Adipocyte (in vitro differentiated cells): ENCODE measurements at regions not wholly inside any gene's neighbourhood (a gene's known extent, or its start where the extent isn't known, plus 50 kb on each side); places are given as distances from the start of the nearest gene placed in this dataset.

Source experiments
- DNase-seq: peaks from one replicate; pipeline ENCODE4 v3.0.0-alpha.2; 2015; ENCODE audit warnings: low read depth
- H3K27me3 ChIP-seq: replicated peaks from 2 replicates; pipeline ENCODE4 v1.7.0; 2013; ENCODE audit warnings: mild to moderate bottlenecking, low read length, moderate library complexity; ENCODE audit not compliant: control insufficient read depth, insufficient read depth
- H3K36me3 ChIP-seq: 2 replicates; pipeline ENCODE4 v1.7.0; 2013; ENCODE audit warnings: low read length, mild to moderate bottlenecking, moderate library complexity; ENCODE audit not compliant: control insufficient read depth, insufficient read depth, severe bottlenecking
- H3K4me1 ChIP-seq: 2 replicates; pipeline ENCODE4 v1.7.0; 2013; ENCODE audit warnings: mild to moderate bottlenecking, low read length, moderate library complexity; ENCODE audit not compliant: control insufficient read depth, insufficient read depth
- H3K4me3 ChIP-seq: 2 replicates; pipeline ENCODE4 v1.7.0; 2013; ENCODE audit warnings: mild to moderate bottlenecking, low read length, moderate library complexity
- H3K9ac ChIP-seq: 2 replicates; pipeline ENCODE4 v1.7.0; 2013; ENCODE audit warnings: mild to moderate bottlenecking, low read length, moderate library complexity
- H3K9me3 ChIP-seq: 2 replicates; pipeline ENCODE4 v1.7.0; 2013; ENCODE audit warnings: mild to moderate bottlenecking, low read length, moderate library complexity; ENCODE audit not compliant: control insufficient read depth

GRCh38 chr17:53934931-53935330 lies 112.2 kb downstream of the KIF2B start:
- H3K36me3 ChIP-seq: no peaks in the 10 kb centered on the region
- H3K27me3 ChIP-seq: no peaks in the 10 kb centered on the region
- no peaks in the 10 kb centered on the region for H3K9me3 ChIP-seq
- no peak overlapping the region for H3K9ac ChIP-seq
- no peaks in the 10 kb centered on the region for H3K4me1 ChIP-seq
- no peak overlapping the region for H3K4me3 ChIP-seq
- no peak for DNase-seq

DNA sequence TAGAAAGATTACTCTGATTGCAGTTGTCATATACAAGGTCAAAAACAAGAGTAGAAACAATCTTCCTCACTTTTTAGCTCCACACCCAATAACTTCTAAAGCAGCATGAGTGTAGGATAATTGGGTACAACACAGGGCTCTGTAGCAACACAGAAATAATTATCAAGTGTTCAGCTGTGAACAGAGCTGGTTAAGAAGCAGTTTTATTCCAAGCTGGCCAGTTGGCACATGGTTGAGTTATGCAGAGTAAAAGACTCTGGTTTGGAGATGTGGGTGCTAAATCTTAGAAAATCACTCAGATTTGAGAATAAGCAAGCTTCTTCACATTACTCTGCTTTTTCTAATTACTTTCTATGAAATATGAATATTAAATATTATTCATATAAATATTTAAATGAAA lies 118.5 kb downstream of the KIF2B start:
- Histone ChIP-seq H3K27me3 (no peaks in the 10 kb centered on the region), H3K4me1 (no peaks in the 10 kb centered on the region), H3K36me3 (no peaks in the 10 kb centered on the region), H3K9me3 (peaks cover 7% of the 10 kb centered on the region), H3K9ac (no peak overlapping the region), H3K4me3 (no peak overlapping the region)
- no peak for DNase-seq

DNA sequence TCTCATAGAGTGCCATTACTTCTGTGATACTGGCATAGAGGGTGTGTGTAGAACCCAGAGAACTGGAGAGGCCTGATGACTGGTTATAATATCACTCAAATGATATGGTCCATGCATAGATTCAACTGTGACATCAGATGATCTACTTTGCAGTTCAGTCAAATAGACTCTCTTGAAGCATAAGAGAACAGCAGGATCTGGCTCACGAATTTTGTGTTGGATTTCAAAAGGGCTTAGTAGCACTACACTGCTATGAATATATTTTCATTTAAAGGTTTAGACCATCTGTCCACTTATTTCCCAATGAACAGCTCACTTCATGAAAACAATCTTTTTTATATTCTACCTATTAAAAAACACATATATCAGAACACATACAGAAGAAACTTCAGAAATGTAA lies 119.7 kb downstream of the KIF2B start:
- Histone ChIP-seq H3K27me3 (no peaks in the 10 kb centered on the region), H3K9ac (no peak overlapping the region), H3K36me3 (no peaks in the 10 kb centered on the region), H3K9me3 (peaks cover 7% of the 10 kb centered on the region), H3K4me1 (no peaks in the 10 kb centered on the region), H3K4me3 (no peak overlapping the region)
- DNase-seq: no peak

DNA sequence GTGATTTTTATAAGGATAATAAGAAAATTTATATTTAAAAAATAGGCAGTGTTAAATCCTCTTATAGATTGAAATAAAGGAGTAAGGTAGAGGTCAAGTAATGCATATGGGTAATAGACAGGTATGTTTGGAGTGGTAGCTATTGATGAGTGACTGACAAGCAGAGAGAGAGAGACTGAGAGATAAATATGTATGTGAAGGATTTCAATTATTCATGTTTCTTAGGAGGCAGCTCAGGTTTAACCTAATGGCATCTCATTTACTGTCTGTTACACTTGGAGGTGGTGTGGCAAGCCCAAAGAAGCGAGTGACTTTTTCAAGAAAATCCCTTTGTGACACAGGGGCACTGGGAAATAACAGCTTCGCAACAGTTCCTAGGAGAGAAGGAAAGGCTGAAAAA lies 120.2 kb downstream of the KIF2B start:
- no peak overlapping the region for H3K4me3 ChIP-seq
- no peak overlapping the region for H3K9ac ChIP-seq
- no peaks in the 10 kb centered on the region for H3K4me1 ChIP-seq
- H3K9me3 ChIP-seq: peaks cover 7% of the 10 kb centered on the region
- H3K36me3 ChIP-seq: no peaks in the 10 kb centered on the region
- no peaks in the 10 kb centered on the region for H3K27me3 ChIP-seq
- no peak for DNase-seq

DNA sequence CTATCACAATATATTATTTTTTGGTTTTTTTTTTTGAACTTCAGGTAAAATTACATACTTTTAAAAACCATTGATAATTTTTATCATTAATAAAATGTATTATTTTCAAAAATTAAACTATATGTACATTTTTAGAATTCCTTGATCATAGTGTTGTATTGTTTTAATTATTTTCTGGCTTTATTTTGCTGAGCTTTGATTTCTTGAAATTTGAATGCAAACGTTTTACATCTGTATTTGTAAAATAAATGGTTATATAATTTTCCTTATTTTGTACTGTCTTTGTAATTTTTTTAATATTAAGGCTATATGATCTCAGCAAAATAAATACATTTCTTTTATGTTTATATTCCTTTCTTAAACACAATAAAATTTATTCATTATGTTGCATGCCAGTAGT lies 125.6 kb downstream of the KIF2B start:
- H3K9ac ChIP-seq: no peak overlapping the region
- DNase-seq: no peak

GRCh38 chr17:53949473-53950090 lies 126.9 kb downstream of the KIF2B start:
- H3K9ac ChIP-seq: no peak overlapping the region
- no peaks in the 10 kb centered on the region for H3K36me3 ChIP-seq
- H3K4me1 ChIP-seq: no peaks in the 10 kb centered on the region
- H3K4me3 ChIP-seq: no peak overlapping the region
- H3K9me3 ChIP-seq: peaks cover 20% of the 10 kb centered on the region
- DNase-seq: no peak
- H3K27me3 ChIP-seq: no peaks in the 10 kb centered on the region

More for the DNA sequence above, 125.6 kb downstream of the KIF2B start:
- no peaks in the 10 kb centered on the region for H3K36me3 ChIP-seq
- H3K9me3 ChIP-seq: peaks cover 9% of the 10 kb centered on the region
- no peaks in the 10 kb centered on the region for H3K4me1 ChIP-seq
- no peak overlapping the region for H3K4me3 ChIP-seq
- H3K27me3 ChIP-seq: no peaks in the 10 kb centered on the region

GRCh38 chr17:53950207-53950857 lies 127.6 kb downstream of the KIF2B start:
- Histone ChIP-seq H3K27me3 (no peaks in the 10 kb centered on the region), H3K36me3 (no peaks in the 10 kb centered on the region), H3K9ac (no peak overlapping the region), H3K9me3 (peaks cover 16% of the 10 kb centered on the region), H3K4me1 (no peaks in the 10 kb centered on the region), H3K4me3 (no peak overlapping the region)
- DNase-seq: no peak

DNA sequence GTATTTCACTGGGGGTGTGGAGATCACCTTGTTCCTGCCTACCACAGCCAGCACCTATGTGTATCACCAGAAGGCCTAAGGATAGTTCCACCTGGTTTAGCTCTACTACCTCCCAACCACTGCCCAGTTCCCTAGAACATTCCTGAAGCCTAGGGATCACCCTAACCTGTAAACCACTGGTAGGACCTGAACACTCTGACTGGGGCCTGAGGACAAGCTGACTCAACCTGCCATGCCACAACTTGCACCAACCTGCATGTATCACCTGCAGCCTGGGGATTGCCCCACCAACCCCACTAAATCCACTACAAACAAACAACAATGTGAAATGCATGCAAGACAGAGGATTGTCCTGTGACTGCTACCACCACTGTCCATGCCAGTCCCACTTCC lies 128.1 kb downstream of the KIF2B start:
- no peaks in the 10 kb centered on the region for H3K4me1 ChIP-seq
- DNase-seq: no peak
- H3K9ac ChIP-seq: no peak overlapping the region
- H3K4me3 ChIP-seq: no peak overlapping the region
- H3K36me3 ChIP-seq: no peaks in the 10 kb centered on the region
- H3K9me3 ChIP-seq: peaks cover 17% of the 10 kb centered on the region
- no peaks in the 10 kb centered on the region for H3K27me3 ChIP-seq

DNA sequence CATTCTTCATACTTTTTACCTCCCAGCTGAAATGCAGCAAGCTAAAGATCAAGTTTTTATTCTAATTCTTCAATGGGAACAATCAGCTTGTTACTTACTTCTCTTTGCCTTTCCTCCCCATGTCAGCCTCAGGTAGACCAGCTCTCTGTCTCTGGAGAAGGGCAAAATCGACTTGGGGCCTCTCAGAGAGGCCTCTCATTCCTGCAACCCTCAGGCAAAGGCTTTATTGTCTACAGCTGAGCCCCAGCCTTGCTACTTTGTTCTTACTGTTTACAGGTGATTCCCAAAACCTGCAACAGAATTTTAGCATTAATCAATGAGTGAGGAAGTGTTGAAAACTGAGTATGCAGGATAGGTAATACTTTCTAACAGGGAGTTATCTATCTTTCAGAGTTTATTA lies 148.6 kb downstream of the KIF2B start:
- H3K4me1 ChIP-seq: no peaks in the 10 kb centered on the region
- DNase-seq: no peak
- no peak overlapping the region for H3K9ac ChIP-seq
- no peaks in the 10 kb centered on the region for H3K36me3 ChIP-seq
- no peak overlapping the region for H3K4me3 ChIP-seq
- H3K27me3 ChIP-seq: no peaks in the 10 kb centered on the region
- H3K9me3 ChIP-seq: peaks cover 3% of the 10 kb centered on the region

- Histone ChIP-seq H3K36me3 (no peaks in the 10 kb centered on the region), H3K9ac (no peak overlapping the region), H3K4me1 (no peaks in the 10 kb centered on the region), H3K27me3 (no peaks in the 10 kb centered on the region), H3K9me3 (no peaks in the 10 kb centered on the region), H3K4me3 (no peak overlapping the region)
- DNase-seq: no peak
These were observed 157.3 kb downstream of the KIF2B start for GRCh38 chr17:53979991-53980390.

DNA sequence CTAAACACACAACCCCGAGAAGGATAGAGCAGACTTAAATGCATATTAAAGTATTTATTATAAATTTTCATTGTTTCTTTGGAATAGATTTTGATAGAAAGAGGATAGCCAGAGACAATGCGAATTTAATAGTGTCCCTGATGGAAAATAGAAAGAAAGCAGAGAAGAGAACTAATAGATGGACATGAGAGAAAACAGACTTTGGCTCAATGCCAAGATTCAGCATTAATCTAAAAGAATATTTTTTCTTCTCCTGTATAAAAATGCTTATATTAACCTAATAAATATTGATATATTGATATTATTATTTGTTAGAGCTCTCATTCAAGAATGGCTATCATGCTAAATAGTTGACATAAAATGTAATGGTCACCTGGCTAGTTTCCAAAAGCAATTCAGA lies 173.4 kb downstream of the KIF2B start:
- Histone ChIP-seq H3K36me3 (no peaks in the 10 kb centered on the region), H3K9ac (no peak overlapping the region), H3K27me3 (no peaks in the 10 kb centered on the region), H3K4me3 (no peak overlapping the region), H3K9me3 (no peaks in the 10 kb centered on the region), H3K4me1 (no peaks in the 10 kb centered on the region)
- no peak for DNase-seq

DNA sequence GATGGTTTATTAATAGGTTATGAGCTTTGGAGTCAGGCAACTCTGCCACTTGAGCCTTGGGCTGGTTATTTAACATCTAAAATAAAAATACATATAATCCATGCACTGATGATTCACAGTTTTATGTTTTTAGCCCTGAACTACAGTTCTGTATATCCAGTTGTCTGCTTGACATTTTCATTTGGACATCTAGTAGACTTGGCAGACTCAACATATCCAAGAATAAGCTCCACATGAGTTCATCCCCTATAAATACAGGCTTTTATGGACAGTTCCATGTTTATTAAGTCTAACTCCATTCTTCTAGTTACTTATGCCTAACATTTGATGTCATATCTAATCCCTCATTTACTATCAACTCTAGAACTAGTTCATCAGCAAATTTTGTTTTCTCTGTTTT lies 174.2 kb downstream of the KIF2B start:
- H3K4me1 ChIP-seq: no peaks in the 10 kb centered on the region

More for the DNA sequence above, 174.2 kb downstream of the KIF2B start:
- no peak for DNase-seq
- Histone ChIP-seq H3K9me3 (no peaks in the 10 kb centered on the region), H3K36me3 (no peaks in the 10 kb centered on the region), H3K27me3 (no peaks in the 10 kb centered on the region), H3K9ac (no peak overlapping the region), H3K4me3 (no peak overlapping the region)
